ENCODE measurements at regions not wholly inside any gene's neighbourhood (a gene's known extent, or its start where the extent isn't known, plus 50 kb on each side); places are given as distances from the start of the nearest gene placed in this dataset.

DNA sequence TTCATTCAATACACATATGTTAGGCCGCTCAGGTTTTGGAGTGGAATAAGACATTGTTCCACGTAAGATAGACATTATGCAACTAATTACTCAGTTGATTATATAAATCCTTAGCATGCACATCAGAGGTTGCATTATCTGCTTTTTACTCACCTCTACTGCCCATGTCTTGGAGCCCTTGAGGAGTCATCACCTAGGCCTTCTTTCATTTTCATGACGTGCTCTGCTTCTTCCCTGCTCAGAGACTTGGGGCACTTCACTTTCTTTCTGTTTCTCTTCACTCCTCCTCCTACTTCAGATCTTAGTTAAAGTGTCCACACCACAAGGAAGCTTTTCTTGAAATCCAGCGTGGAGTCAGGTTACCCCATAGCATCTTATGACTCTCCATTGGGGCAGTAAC is 241.1 kb downstream of the TLR4 start:
- Histone ChIP-seq H3K4me2 (ENCODE audit: insufficient read depth, insufficient read length, low read length) (no peak overlapping the region), H3K9ac (ENCODE audit: extremely low read depth, insufficient read length, low read length) (no peak overlapping the region), H4K20me1 (ENCODE audit: control insufficient read depth, insufficient read depth, insufficient read length) (no peaks in the 10 kb centered on the region), H4K5ac (ENCODE audit: insufficient read length, low read depth, low read length) (no peak overlapping the region), H3K9me3 (ENCODE audit: control insufficient read depth, low read depth, low read length) (no peaks in the 10 kb centered on the region), H3K27ac (ENCODE audit: insufficient read length, low read depth, low read length) (no peak overlapping the region), H2BK12ac (ENCODE audit: insufficient read length, low read depth, low read length) (no peak overlapping the region), H3K23ac (ENCODE audit: insufficient read length, low read depth, low read length) (no peak overlapping the region), H2BK15ac (ENCODE audit: low read depth, low read length) (no peak overlapping the region), H3K79me2 (ENCODE audit: insufficient read depth, low read length) (no peaks in the 10 kb centered on the region), H2BK20ac (ENCODE audit: low read depth, low read length, poor library complexity, severe bottlenecking) (no peak overlapping the region), H3K56ac (ENCODE audit: insufficient read length, low read depth, low read length) (no peak overlapping the region), H3K4me1 (ENCODE audit: insufficient read depth, low read length) (no peaks in the 10 kb centered on the region), H3K4ac (ENCODE audit: low read depth, low read length) (no peak overlapping the region), H3K27me3 (ENCODE audit: insufficient read depth, low read length) (no peaks in the 10 kb centered on the region), H3K79me1 (ENCODE audit: insufficient read depth, low read depth, low read length, poor library complexity, severe bottlenecking) (no peaks in the 10 kb centered on the region), H4K8ac (replicated peaks; ENCODE audit: insufficient read length, low read depth, low read length) (no peak overlapping the region), H2AFZ (ENCODE audit: low read length) (no peak overlapping the region), H2BK5ac (ENCODE audit: insufficient read length, low read length) (no peak overlapping the region), H2AK5ac (ENCODE audit: insufficient read length, low read length) (no peak overlapping the region), H3K23me2 (ENCODE audit: insufficient read length, low read depth, low read length, poor library complexity, severe bottlenecking) (no peaks in the 10 kb centered on the region), H3K14ac (ENCODE audit: insufficient read depth, low read length) (no peak overlapping the region), H3T11ph (ENCODE audit: low read length) (no peak overlapping the region), H4K91ac (ENCODE audit: insufficient read length, low read depth, low read length) (no peak overlapping the region), H2BK120ac (ENCODE audit: low read depth, low read length, poor library complexity, severe bottlenecking) (no peak overlapping the region), H3K18ac (ENCODE audit: insufficient read length, low read depth, low read length) (no peak overlapping the region)
- no peak overlapping the region; a peak in 1 of 7 replicates for H3K27ac Mint-ChIP-seq
- TF ChIP-seq, protein P1, sequence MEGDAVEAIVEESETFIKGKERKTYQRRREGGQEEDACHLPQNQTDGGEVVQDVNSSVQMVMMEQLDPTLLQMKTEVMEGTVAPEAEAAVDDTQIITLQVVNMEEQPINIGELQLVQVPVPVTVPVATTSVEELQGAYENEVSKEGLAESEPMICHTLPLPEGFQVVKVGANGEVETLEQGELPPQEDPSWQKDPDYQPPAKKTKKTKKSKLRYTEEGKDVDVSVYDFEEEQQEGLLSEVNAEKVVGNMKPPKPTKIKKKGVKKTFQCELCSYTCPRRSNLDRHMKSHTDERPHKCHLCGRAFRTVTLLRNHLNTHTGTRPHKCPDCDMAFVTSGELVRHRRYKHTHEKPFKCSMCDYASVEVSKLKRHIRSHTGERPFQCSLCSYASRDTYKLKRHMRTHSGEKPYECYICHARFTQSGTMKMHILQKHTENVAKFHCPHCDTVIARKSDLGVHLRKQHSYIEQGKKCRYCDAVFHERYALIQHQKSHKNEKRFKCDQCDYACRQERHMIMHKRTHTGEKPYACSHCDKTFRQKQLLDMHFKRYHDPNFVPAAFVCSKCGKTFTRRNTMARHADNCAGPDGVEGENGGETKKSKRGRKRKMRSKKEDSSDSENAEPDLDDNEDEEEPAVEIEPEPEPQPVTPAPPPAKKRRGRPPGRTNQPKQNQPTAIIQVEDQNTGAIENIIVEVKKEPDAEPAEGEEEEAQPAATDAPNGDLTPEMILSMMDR (conservative IDR thresholded peaks at IDR 0.05): no peak
- WGBS (ENCODE audit: extremely low coverage, insufficient read length, low lambda C conversion rate): no CpG with 5 or more reads among the region's 4 CpGs
- no peaks in the 10 kb centered on the region for H3K9me3 Mint-ChIP-seq
- no peak overlapping the region for H3K4me3 Mint-ChIP-seq
- H3K27me3 Mint-ChIP-seq (ENCODE audit: low read depth): no peaks in the 10 kb centered on the region
- DNase-seq: no peak
- no peaks in the 10 kb centered on the region for H3K36me3 Mint-ChIP-seq (ENCODE audit: insufficient read depth in 1 of 3, low read depth in 3 of 3)
- peaks cover 0 to 6% of the 10 kb centered on the region in 2 experiments; a peak in 1 of 4 replicates for H3K4me1 Mint-ChIP-seq

All from H9 (cell line).